Bone marrow (tissue), 2 donors: ENCODE measurements at regions not wholly inside any gene's neighbourhood (a gene's known extent, or its start where the extent isn't known, plus 50 kb on each side); places are given as distances from the start of the nearest gene placed in this dataset.
"Not testable (repeated sequence)": the region's sequence is repeated elsewhere in the genome, so short reads cannot be mapped to it uniquely, and the experiment has no call there.

Experiments used
- DNase-seq, 2 donors: peaks; one replicate each; lab custom pipeline; 2025; lab: John Stamatoyannopoulos, UW

DNA sequence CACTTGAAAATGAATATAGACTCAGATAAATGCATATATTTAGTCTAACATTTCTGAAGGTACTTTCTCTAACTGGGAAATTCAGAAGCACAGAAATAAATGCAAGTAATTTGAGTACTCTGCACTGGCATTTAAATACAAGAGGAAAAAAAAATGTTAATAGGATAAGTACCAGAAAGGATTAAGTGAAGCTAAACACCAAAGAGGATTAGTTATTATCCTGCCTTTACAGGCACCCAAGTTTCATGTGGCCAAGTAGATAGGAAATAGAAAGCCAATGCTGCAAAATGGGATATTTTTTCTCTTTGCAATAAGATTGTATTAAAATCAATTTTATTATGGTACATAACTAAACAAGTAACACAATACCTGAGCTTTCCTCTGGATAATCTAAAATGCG lies 762.5 kb downstream of the PCDH7 start:
- DNase-seq, result no peak

DNA sequence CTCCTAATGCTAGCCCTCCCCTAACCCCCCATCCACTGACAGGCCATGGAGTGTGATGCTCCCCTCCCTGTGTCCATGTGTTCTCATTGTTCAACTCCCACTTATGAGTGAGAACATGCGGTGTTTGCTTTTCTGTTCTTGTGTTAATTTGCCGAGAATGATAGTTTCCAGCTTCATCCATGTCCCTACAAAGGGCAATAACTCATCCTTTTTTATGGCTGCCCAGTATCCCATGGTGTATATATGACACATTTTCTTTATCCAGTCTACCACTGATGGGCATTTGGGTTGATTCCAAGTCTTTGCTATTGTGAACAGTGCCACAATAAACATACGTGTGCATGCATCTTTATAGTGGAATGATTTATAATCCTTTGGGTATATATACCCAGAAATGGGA lies 779.0 kb downstream of the PCDH7 start:
- not testable (repeated sequence) for DNase-seq

DNA sequence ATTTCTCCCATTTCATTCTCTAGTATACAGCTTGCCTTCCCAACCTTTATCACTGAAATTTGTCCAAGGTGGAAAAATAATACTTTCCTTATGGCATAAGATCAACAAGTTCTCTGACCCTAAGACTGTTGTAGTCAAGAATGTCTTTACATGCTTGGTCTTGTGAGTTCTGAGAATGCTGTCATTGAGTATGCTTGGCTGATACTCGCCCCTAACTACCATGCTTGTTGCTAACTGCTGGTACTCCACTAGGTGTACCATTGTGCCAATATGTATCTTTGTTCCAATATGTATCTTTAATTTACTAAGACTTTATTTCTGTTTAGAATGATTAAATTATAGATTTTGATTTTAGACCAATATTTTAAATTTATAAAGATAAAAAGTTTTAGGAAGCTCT lies 796.4 kb downstream of the PCDH7 start:
- DNase-seq, result no peak

DNA sequence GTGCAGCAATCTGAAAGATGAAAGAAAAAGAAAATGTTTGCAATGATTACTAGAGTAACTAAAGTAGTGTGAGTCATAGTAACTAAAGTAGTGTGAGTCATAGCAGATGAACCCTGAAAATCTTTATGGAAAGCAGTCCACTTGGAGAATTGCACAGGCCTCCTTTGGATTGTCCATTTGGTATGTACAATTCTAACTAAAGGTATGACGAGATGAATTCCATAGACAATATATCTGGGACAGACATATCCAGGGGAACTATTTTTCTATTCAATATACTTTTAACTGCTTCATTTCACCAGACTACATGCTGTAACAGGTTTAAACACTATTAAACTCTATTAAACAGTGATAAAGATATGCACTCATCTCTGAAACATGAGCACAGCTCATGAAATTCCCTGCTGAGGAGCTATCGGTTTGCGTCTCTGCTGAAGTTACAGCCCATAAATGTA lies 798.7 kb downstream of the PCDH7 start:
- no peak for DNase-seq

- DNase-seq, result no peak
These were observed 810.4 kb downstream of the PCDH7 start for GRCh38 chr4:31530555-31530954.

- DNase-seq, result no peak
These were observed 818.7 kb downstream of the PCDH7 start for GRCh38 chr4:31538877-31539276.

DNA sequence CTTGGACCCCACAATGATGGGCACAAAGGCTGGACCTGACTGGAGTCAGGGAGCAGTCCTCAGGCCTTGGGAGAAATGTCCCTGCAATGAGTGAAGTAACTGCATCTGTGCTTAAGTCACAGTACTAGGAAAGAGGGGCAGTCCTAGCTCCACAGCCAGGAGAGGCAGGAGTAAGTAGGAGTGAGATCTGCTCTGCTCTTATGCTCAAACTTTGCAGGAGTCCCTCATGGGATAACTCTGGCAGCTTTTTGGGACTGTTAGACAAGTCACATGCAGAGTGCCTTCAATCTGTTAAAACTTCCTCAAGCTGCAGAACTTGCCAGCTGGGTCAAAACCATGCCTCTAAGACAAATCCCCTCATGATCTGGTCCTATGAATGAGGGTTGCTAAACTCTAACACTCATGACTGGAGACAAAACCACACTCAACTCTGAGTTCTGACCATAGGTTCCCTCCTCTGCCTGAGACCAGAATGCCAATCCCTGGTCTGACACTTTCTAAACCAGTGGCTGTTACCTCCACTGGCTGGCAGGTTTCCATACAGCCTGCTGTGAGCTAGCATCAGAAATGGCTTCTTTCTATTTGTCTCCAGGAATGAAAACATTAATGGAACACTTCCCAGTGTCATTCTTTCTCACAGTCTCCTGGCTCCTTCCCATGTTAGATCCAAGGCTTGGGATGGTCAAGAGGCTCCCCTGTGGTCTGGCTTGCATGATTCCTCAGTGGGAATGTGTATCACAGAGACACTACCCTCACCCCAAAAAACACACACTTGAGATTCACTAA lies 819.3 kb downstream of the PCDH7 start:
- no peak for DNase-seq

GRCh38 chr4:31545330-31545729 lies 825.2 kb downstream of the PCDH7 start:
- DNase-seq, result no peak

DNA sequence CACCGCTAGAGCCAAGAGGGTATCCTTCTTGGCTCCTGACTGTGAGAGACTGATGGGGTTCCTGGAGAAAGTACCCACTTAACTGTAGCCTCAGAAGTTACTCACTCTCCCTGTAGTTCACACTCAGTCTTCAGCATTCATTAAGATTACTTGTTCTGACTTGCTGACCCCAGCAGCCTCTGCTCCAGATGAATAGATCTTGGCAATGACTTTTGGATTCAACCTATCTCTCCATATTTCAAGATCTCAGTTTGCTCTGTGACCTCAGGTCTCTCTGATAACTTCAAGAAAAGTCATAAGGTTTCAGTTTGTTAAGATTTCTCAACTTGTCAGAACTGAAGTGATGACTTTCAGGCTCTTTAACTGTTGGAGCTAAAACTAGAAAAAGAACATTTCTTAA lies 825.6 kb downstream of the PCDH7 start:
- DNase-seq, result no peak

DNA sequence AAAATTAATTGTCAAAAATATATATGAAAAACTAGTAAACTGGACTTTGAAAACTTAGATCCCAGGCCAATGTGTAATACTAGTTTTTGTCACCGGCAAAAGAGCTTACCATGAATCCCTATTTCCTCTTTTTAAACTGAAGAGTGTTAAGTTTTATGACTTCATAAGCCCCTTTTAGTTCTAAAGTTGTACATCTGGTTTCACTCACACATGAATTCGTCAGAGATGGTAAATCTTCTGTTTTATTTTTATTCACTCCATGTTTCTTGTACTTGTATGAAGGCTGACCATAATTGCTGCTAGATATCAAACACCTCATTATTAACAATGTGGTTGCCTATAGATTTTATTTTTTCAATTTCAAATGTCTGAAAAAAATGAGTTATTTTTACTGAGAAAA lies 827.9 kb downstream of the PCDH7 start:
- DNase-seq, result no peak

GRCh38 chr4:31548823-31549222 lies 828.7 kb downstream of the PCDH7 start:
- DNase-seq, result no peak

- no peak for DNase-seq
These were observed 829.1 kb downstream of the PCDH7 start for GRCh38 chr4:31549256-31549655.

DNA sequence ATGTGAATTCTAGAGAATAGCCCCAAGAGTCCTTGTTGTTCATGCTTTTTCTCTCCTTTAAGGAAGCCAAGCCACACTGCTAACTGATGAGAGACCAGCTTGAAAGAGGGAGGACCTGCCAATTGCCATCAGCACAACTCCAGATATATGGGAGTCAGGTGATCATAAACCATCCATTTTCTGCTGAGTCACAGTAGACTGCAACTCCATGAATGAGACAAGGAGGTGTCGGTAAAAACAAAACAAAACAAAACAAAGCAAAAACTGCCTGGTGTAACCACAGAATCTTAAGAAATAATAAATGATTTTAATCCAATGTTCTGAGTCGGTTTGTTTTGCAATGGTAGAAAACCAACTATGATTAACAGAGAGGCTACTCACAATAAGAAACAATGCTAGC lies 837.3 kb downstream of the PCDH7 start:
- DNase-seq, result no peak

- DNase-seq, result no peak
These were observed 853.4 kb downstream of the PCDH7 start for GRCh38 chr4:31573554-31573953.

- no peak for DNase-seq
These were observed 855.3 kb downstream of the PCDH7 start for GRCh38 chr4:31575504-31575903.

- no peak for DNase-seq
These were observed 860.7 kb downstream of the PCDH7 start for GRCh38 chr4:31580843-31581242.

DNA sequence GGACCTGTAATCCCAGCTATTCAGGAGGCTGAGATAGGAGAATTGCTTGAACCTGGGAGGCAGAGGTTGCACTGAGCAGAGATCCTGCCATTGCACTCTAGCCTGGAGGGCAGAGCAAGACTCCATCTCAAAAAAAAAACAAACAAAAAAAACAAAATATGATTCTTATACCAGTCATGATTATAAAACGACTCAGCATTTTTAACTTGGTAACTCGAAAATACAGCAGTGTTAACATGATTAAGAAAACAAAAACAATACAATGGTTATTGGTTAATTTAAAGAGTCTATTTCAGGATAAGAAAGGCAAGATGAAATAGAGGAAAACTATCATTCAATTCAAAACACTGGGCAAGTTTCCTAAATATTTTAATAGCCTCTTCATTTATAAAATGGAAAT lies 865.3 kb downstream of the PCDH7 start:
- no peak for DNase-seq

- DNase-seq, result no peak
These were observed 872.1 kb downstream of the PCDH7 start for GRCh38 chr4:31592293-31592692.

DNA sequence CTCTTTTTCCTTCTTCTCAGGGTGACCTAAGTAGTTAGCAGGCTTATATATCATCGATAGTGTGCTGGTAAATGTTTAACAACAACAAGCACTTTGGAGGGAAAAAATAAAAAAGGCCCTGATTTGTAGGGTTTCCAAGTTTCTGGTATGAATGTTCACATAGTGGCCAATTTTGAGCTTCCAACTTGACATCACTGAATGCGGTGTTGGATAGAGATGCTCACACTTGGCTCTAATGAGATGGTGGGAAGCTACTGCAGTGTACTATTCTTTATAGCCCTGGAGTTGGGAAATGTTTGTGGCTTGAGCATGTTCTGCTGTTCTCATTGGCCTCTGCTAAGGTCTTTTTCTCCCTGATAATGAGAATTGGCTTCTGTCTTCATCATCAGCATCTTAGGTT lies 875.3 kb downstream of the PCDH7 start:
- no peak for DNase-seq

DNA sequence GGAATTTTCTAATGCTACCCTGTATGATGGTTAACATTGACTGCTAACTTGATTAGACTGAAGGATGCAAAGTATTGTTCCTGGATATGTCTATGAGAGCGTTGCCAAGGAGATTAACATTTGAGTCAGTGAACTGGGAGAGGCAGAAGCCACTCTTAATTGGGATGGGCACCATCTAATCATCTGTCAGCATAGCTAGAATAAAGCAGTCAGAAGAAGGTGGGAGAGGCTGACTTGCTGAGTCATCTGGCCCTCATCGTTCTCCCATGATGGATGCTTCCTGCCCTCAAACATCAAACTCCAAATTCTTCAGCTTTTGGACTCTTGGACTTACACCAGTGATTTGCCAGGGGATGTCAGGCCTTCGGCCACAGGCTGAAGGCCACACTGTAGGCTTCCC lies 878.5 kb downstream of the PCDH7 start:
- DNase-seq, result no peak

- no peak for DNase-seq
These were observed 881.6 kb downstream of the PCDH7 start for GRCh38 chr4:31601793-31602192.

GRCh38 chr4:31613946-31614623 lies 893.9 kb downstream of the PCDH7 start:
- DNase-seq, result no peak

DNA sequence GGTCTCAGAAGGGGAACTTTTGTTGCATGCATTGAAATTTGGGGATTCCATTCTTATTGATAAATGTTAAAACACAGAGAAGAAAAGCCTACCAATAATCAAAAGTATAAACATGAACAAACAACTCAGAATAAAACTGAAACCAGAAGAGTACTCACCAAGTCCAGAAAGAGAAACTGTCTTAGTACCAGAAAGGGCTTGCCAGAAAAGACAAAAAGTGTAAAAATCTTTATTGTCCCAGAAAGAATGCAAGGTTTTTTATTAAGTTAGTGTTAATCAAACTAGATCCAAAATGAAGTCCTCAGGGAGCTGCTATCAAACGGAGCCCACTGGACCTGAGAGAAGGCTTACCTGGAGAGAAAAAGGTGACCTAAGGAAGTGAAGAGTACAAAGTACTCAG lies 897.5 kb downstream of the PCDH7 start:
- DNase-seq, result no peak

DNA sequence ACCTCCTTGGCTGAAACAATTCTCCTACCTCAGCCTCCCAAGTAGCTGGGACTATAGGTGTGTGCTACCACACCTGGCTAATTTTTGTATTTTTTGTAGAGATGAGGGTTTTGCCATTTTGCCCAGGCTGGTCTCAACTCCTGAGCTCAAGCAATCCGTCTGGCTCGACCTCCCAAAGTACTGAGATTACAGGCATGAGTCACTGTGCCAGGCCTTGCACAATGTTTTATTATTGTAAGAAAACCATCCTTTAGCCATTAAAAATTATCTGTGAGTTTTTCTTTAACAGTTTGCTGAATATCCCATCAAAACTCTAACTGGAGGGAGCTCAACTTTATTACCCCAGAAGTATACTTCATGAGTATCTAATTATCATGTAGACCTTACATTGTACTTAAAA lies 900.3 kb downstream of the PCDH7 start:
- no peak for DNase-seq
